Left ventricle myocardium inferior (tissue), 1 donor: ENCODE measurements at regions not wholly inside any gene's neighbourhood (a gene's known extent, or its start where the extent isn't known, plus 50 kb on each side); places are given as distances from the start of the nearest gene placed in this dataset.
A peak's percentile ranks its signal among the peaks of the same experiment; 100 is the strongest.

Experiments used
- DNase-seq: peaks from one replicate; pipeline ENCODE4 v3.0.0-alpha.2; 2020
- H3K27ac ChIP-seq: fragments of 200-600 bp; replicated peaks from 2 replicates; pipeline ENCODE4 v1.8.0; 2021
- H3K27me3 ChIP-seq: fragments of 200-600 bp; 2 replicates; pipeline ENCODE4 v1.8.0; 2021; ENCODE audit warnings: low read depth
- H3K36me3 ChIP-seq: fragments of 200-600 bp; 2 replicates; pipeline ENCODE4 v1.8.0; 2021
- H3K4me1 ChIP-seq: fragments of 200-600 bp; 2 replicates; pipeline ENCODE4 v1.8.0; 2021
- H3K4me3 ChIP-seq: fragments of 200-600 bp; 2 replicates; pipeline ENCODE4 v1.8.0; 2021; ENCODE audit warnings: mild to moderate bottlenecking, moderate library complexity
- H3K9me3 ChIP-seq: fragments of 200-600 bp; replicated peaks from 2 replicates; pipeline ENCODE4 v1.8.0; 2021
- intact Hi-C: fragments of 100-400 bp; cut with micrococcal nuclease; formaldehyde crosslinking; loops from one replicate; pipeline ENCODE4 v1.11.0; 2022
- TF ChIP-seq, protein P1 (sequence below): fragments of 200-600 bp; IDR thresholded peaks from 2 replicates; pipeline ENCODE4 v1.8.0; 2021; ENCODE audit warnings: antibody characterized with exemption, mild to moderate bottlenecking, borderline replicate concordance
- donor health status: DM: no; HTN: yes; CAD: no; lungs with severe emphysema.

DNA sequence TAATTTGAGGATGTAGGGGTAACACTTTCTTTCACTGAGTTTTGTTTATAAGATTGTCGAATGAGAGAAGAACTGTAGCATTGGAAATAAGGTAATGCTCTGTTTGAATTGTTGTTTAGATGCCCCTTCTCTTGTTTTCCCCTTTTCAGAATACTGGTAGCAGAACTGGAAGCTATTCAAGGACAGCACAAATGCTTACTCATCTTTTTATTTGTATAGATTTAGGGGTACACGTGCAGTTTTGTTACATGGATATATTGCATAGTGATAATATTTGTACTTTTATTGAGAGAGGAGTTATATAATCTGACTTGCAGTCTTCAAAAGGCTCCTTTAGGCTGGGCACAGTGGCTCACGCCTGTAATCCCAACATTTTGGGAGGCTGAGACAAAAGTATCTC lies 145.4 kb upstream of the HAND2 start:
- no peak overlapping the region for H3K27ac ChIP-seq
- intact Hi-C loops, result no loop called here
- H3K9me3 ChIP-seq, result peaks cover 5% of the 10 kb centered on the region
- peaks cover 21% of the 10 kb centered on the region for H3K4me1 ChIP-seq
- TF ChIP-seq, protein P1, sequence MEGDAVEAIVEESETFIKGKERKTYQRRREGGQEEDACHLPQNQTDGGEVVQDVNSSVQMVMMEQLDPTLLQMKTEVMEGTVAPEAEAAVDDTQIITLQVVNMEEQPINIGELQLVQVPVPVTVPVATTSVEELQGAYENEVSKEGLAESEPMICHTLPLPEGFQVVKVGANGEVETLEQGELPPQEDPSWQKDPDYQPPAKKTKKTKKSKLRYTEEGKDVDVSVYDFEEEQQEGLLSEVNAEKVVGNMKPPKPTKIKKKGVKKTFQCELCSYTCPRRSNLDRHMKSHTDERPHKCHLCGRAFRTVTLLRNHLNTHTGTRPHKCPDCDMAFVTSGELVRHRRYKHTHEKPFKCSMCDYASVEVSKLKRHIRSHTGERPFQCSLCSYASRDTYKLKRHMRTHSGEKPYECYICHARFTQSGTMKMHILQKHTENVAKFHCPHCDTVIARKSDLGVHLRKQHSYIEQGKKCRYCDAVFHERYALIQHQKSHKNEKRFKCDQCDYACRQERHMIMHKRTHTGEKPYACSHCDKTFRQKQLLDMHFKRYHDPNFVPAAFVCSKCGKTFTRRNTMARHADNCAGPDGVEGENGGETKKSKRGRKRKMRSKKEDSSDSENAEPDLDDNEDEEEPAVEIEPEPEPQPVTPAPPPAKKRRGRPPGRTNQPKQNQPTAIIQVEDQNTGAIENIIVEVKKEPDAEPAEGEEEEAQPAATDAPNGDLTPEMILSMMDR, result no peak
- no peak overlapping the region for H3K4me3 ChIP-seq
- DNase-seq, result no peak
- no peaks in the 10 kb centered on the region for H3K27me3 ChIP-seq
- no peaks in the 10 kb centered on the region for H3K36me3 ChIP-seq

DNA sequence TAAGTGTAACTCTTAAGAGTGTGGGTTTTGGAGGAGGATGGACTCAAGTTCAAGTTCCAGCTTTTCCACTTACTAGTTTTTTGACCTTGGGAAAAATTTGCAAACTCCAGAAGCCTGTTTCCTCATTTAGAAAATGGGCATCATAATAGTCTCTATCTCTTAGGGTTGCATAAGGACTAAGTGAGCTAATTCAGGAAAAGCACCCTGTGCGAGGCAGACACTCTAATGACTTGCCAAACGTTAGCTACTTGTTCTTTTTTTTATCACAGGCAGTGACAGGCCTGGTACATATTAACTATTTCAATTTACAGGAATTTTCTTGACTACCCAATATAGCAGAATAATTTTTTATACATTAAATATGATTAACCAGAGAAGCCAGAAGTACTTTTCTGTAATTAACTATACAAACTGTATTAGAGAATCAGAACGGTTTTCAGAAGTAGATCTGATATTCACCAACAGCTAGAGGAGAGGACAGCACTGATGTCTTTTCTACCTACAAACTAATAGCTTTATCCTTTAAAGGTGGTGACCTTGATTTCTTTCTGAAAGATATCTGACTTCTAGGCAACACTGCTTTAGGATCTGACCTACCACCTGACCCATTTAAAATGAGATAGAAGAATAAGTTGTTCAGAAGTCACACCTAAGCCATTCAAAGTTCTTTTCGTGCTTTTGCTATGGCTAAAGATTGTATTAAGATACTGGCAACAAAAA lies 139.6 kb upstream of the HAND2 start:
- no peak for DNase-seq
- peak overlapping the region; percentile 9 for H3K4me3 ChIP-seq
- H3K36me3 ChIP-seq, result no peaks in the 10 kb centered on the region
- H3K27me3 ChIP-seq, result no peaks in the 10 kb centered on the region
- peaks cover 5% of the 10 kb centered on the region for H3K4me1 ChIP-seq
- intact Hi-C loops, result no loop called here
- TF ChIP-seq, protein P1, result no peak
- H3K27ac ChIP-seq, result peak overlapping the region; percentile 85
- peaks cover 5% of the 10 kb centered on the region for H3K9me3 ChIP-seq

DNA sequence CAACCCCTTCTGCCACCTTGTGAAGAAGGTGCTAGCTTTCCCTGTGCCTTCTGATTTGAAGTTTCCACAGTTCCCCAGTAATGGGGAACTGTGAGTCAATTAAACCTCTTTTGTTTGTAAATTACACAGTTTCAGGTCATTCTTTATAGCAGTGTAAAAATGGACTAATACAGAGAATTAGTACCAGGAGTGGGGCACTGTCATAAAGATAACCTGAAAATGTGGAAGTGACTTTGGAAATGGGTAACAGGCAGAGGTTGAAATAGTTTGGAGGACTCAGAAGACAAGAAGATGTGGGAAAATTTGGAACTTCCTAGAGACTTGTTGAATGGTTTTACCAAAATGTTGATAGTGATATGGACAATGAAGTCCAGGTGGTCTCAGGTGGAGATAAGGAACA lies 131.0 kb upstream of the HAND2 start:
- TF ChIP-seq, protein P1, result no peak
- Histone ChIP-seq H3K4me1 (no peaks in the 10 kb centered on the region), H3K9me3 (no peaks in the 10 kb centered on the region), H3K27ac (no peak overlapping the region), H3K4me3 (no peak overlapping the region), H3K36me3 (no peaks in the 10 kb centered on the region), H3K27me3 (no peaks in the 10 kb centered on the region)
- no peak for DNase-seq
- intact Hi-C loops, result no loop called here

DNA sequence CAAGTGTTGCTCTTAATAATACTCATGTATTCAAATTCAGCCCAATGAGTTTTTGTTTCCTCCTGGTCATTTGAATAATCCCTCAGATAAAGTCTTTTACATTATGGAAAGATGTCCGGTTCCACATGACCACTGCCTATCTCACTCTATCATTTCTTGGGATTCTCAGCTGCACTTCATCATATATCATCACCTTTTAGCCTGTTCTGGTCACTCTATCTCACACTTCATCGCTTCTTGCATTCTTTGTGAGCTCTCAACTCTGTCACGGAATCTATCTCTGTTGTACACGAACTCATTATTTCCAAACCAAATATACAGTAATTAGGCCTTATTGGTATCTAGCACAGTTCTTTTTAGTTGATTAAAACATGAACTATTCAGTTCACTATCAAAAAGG lies 126.9 kb upstream of the HAND2 start:
- intact Hi-C loops, result no loop called here
- H3K4me3 ChIP-seq, result no peak overlapping the region

DNA sequence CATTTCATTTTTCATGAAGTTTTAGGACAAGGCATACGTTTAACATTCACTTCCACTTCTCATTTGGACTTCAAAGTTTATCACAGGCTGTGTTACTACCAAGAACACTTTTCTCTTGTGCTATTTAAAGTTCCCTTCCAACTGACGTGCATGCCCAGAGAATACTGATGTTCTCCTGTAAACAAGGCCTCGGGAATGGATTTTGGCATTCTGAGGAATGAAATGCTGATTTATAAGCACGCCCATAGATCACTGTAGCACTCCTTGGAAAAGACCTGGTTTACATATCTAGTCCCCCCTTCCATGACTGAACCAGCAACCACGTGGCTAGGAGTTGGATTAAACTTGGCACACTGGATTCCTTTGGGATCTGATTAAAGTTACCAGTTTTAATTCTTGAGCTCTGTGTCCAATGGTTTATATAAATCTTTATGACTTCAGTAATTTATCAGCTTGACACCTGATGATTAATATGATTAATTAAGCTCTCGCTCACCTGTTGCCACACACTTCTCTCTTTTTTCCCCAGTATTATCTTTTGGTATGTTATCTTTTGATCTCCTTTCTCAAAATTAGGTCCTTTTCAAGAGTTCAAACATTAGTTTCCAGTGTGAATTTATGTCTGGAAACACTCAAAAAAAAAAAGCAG lies 122.4 kb upstream of the HAND2 start:
- intact Hi-C loops, result no loop called here
- H3K9me3 ChIP-seq, result no peaks in the 10 kb centered on the region
- no peaks in the 10 kb centered on the region for H3K27me3 ChIP-seq
- peak overlapping the region; percentile 74 for H3K27ac ChIP-seq
- H3K4me1 ChIP-seq, result peaks cover 9% of the 10 kb centered on the region
- H3K36me3 ChIP-seq, result no peaks in the 10 kb centered on the region
- no peak overlapping the region for H3K4me3 ChIP-seq
- DNase-seq, result no peak
- TF ChIP-seq, protein P1, result no peak

More for the DNA sequence above, 126.9 kb upstream of the HAND2 start:
- Histone ChIP-seq H3K9me3 (no peaks in the 10 kb centered on the region), H3K27ac (no peak overlapping the region), H3K36me3 (no peaks in the 10 kb centered on the region), H3K4me1 (peaks cover 6% of the 10 kb centered on the region), H3K27me3 (no peaks in the 10 kb centered on the region)
- no peak for DNase-seq
- TF ChIP-seq, protein P1, result no peak
